NK-92 treated with Interleukin-12 subunit alpha and Interleukin-12 subunit beta, amount 100 ng/mL, for 24 hours (cell line): ENCODE measurements at regions not wholly inside any gene's neighbourhood (a gene's known extent, or its start where the extent isn't known, plus 50 kb on each side); places are given as distances from the start of the nearest gene placed in this dataset.

Experiments used
- DNase-seq: peaks from one replicate; lab custom pipeline; 2025; lab: John Stamatoyannopoulos, UW

GRCh38 chr11:128301756-128302155, 285.6 kb downstream of the ETS1 start:
- DNase-seq: no peak

GRCh38 chr11:128300785-128301184, 286.6 kb downstream of the ETS1 start:
- DNase-seq: no peak

GRCh38 chr11:128299132-128299726, 288.1 kb downstream of the ETS1 start:
- DNase-seq: no peak

- no peak for DNase-seq
These were observed 289.1 kb downstream of the ETS1 start for GRCh38 chr11:128298271-128298670.

GRCh38 chr11:128297805-128298204, 289.6 kb downstream of the ETS1 start:
- DNase-seq: no peak

GRCh38 chr11:128297091-128297651, 290.2 kb downstream of the ETS1 start:
- no peak for DNase-seq

GRCh38 chr11:128294671-128295050, 292.7 kb downstream of the ETS1 start:
- DNase-seq: no peak

GRCh38 chr11:128294001-128294670, 293.2 kb downstream of the ETS1 start:
- no peak for DNase-seq

GRCh38 chr11:128291835-128292234, 295.5 kb downstream of the ETS1 start:
- no peak for DNase-seq

- no peak for DNase-seq
These were observed 296.4 kb downstream of the ETS1 start for GRCh38 chr11:128291007-128291406.

- DNase-seq: peak; percentile 83
These were observed 297.1 kb downstream of the ETS1 start for GRCh38 chr11:128290106-128290840.

- no peak for DNase-seq
These were observed 298.3 kb downstream of the ETS1 start for GRCh38 chr11:128289048-128289447.

GRCh38 chr11:128288368-128288767, 299.0 kb downstream of the ETS1 start:
- DNase-seq: no peak

GRCh38 chr11:128285321-128285720, 302.0 kb downstream of the ETS1 start:
- DNase-seq: no peak

GRCh38 chr11:128284634-128285033, 302.7 kb downstream of the ETS1 start:
- DNase-seq: no peak

GRCh38 chr11:128283451-128283850, 303.9 kb downstream of the ETS1 start:
- DNase-seq: no peak

GRCh38 chr11:128282053-128282452, 305.3 kb downstream of the ETS1 start:
- no peak for DNase-seq

- no peak for DNase-seq
These were observed 307.5 kb downstream of the ETS1 start for GRCh38 chr11:128279866-128280265.

GRCh38 chr11:128273736-128274135, 313.6 kb downstream of the ETS1 start:
- no peak for DNase-seq

GRCh38 chr11:128271401-128271800, 316.0 kb downstream of the ETS1 start:
- DNase-seq: no peak

GRCh38 chr11:128269466-128269865, 317.9 kb downstream of the ETS1 start:
- DNase-seq: no peak

- DNase-seq: no peak
These were observed 320.5 kb downstream of the ETS1 start for GRCh38 chr11:128266893-128267292.
